Gastroesophageal sphincter (tissue), 4 donors: ENCODE measurements at regions not wholly inside any gene's neighbourhood (a gene's known extent, or its start where the extent isn't known, plus 50 kb on each side); places are given as distances from the start of the nearest gene placed in this dataset.

Experiments
- ATAC-seq: fragments of 150-250 bp; one replicate; pipeline ENCODE4 v1.9.1; 2016; ENCODE audit warnings: mild to moderate bottlenecking, moderate library complexity
- H3K27ac ChIP-seq, 4 donors: fragments of 200-600 bp; sonication (generic) in 3 of 4; 1 replicate in 3 of 4; 2 replicates in 1 of 4; pipeline ENCODE4 v1.5.1; 2016 to 2019
- H3K27me3 ChIP-seq: fragments of 200-600 bp; sonication (generic); one replicate; pipeline ENCODE4 v1.5.1; 2019
- H3K36me3 ChIP-seq, 2 donors: fragments of 200-600 bp; sonication (generic); one replicate each; pipeline ENCODE4 v1.5.1; 2019; ENCODE audit warnings: control low read depth in 1 of 2
- H3K4me1 ChIP-seq, 3 donors: fragments of 200-600 bp; sonication (generic); 1 replicate in 2 of 3; 2 replicates in 1 of 3; pipeline ENCODE4 v1.5.1; 2016 to 2019; ENCODE audit warnings: control low read depth in 2 of 3
- H3K4me3 ChIP-seq, 2 donors: fragments of 200-600 bp; sonication (generic); one replicate each; pipeline ENCODE4 v1.5.1; 2019; ENCODE audit warnings: mild to moderate bottlenecking in 1 of 2, moderate library complexity in 1 of 2
- H3K9me3 ChIP-seq, 3 donors: fragments of 200-600 bp; sonication (generic); one replicate each; pipeline ENCODE4 v1.5.1; 2017 to 2019; ENCODE audit warnings: control low read depth in 2 of 3
- EP300 ChIP-seq: sonication (generic); formaldehyde crosslinking; IDR thresholded peaks from one replicate; pipeline ENCODE4 v1.6.1; 2017; ENCODE audit warnings: antibody characterized with exemption, mild to moderate bottlenecking
- POLR2A ChIP-seq, 2 donors: fragments of 450-650 bp; IDR thresholded peaks; one replicate each; pipeline ENCODE4 v1.6.1; 2017; ENCODE audit warnings: antibody characterized with exemption in 2 of 2, mild to moderate bottlenecking in 2 of 2, moderate library complexity in 1 of 2
- POLR2AphosphoS5 ChIP-seq: sonication (generic); formaldehyde crosslinking; IDR thresholded peaks from one replicate; pipeline ENCODE4 v1.6.1; 2017; ENCODE audit warnings: antibody characterized with exemption
- WGBS, 2 donors: methylation state at CpG; one replicate each; pipeline ENCODE4 v1.1.5; 2018; ENCODE audit warnings: low coverage in 1 of 2; 5-methylcytosine and 5-hydroxymethylcytosine counted together
- TF ChIP-seq, protein P1 (sequence below), 4 experiments: fragments of 200-600 bp in 2 of 4; fragments of 450-650 bp in 2 of 4; sonication (generic) in 1 of 4; IDR thresholded peaks; one replicate each; pipeline ENCODE4 v1.5.1; 2017 to 2019; ENCODE audit warnings: antibody characterized with exemption in 4 of 4, mild to moderate bottlenecking in 2 of 4, moderate library complexity in 2 of 4

GRCh38 chr5:20230010-20230409 lies 242.0 kb upstream of the CDH18 start:
- Histone ChIP-seq H3K9me3 (peaks cover 0 to 4% (median 0%) of the 10 kb centered on the region in 3 donors), H3K36me3 (no peaks in the 10 kb centered on the region), H3K4me1 (no peaks in the 10 kb centered on the region), H3K27me3 (no peaks in the 10 kb centered on the region), H3K4me3 (no peak overlapping the region), H3K27ac (no peak overlapping the region)
- WGBS, 2 donors: 67 to 70% methylated on average over 1 of the region's 1 CpG
- TF ChIP-seq, protein P1, sequence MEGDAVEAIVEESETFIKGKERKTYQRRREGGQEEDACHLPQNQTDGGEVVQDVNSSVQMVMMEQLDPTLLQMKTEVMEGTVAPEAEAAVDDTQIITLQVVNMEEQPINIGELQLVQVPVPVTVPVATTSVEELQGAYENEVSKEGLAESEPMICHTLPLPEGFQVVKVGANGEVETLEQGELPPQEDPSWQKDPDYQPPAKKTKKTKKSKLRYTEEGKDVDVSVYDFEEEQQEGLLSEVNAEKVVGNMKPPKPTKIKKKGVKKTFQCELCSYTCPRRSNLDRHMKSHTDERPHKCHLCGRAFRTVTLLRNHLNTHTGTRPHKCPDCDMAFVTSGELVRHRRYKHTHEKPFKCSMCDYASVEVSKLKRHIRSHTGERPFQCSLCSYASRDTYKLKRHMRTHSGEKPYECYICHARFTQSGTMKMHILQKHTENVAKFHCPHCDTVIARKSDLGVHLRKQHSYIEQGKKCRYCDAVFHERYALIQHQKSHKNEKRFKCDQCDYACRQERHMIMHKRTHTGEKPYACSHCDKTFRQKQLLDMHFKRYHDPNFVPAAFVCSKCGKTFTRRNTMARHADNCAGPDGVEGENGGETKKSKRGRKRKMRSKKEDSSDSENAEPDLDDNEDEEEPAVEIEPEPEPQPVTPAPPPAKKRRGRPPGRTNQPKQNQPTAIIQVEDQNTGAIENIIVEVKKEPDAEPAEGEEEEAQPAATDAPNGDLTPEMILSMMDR (IDR thresholded peaks at IDR 0.05): no peak
- TF ChIP-seq POLR2AphosphoS5 (no peak), POLR2A (IDR thresholded peaks at IDR 0.05) (no peak), EP300 (no peak)
- ATAC-seq: no peak

DNA sequence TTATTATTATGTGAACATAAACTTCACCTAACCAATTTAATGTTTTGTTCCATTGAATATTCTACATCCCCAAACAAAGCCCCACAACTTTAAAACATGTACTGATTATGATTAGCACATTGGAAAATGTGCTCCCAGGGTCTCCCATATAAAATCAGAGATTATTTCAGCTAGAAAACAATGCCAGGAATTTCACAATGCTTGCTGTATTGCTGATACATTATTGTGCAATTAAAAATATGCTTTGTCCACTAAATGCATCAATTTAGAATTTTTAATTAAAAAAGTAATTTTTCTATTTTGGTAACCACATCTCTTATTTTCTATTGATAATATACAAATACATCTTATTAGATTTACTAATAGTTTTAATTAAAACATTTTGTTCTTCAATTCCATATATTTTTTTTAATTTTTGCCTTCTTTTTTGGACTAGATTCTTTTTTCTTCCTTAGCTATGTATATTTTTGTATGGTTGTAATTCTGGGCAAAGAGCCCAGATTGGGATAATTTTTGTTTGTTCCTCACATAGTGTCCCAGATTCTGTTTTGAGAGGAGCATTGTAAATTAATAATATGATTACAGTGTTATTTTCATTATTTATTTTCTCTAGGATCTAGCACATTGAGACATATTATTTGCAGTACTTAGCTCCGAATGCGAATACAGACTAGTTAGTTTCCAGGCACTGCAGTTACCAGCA lies 241.5 kb upstream of the CDH18 start:
- Histone ChIP-seq H3K27me3 (no peaks in the 10 kb centered on the region), H3K36me3 (no peaks in the 10 kb centered on the region), H3K4me1 (no peaks in the 10 kb centered on the region), H3K27ac (no peak overlapping the region), H3K4me3 (no peak overlapping the region), H3K9me3 (peaks cover 0 to 4% (median 0%) of the 10 kb centered on the region in 3 donors)
- WGBS, 2 donors: 75 to 79% methylated on average over 2 of the region's 2 CpGs
- no peak for ATAC-seq
- no peak for TF ChIP-seq POLR2A (IDR thresholded peaks at IDR 0.05)
- no peak for TF ChIP-seq POLR2AphosphoS5
- TF ChIP-seq, protein P1 (IDR thresholded peaks at IDR 0.05): no peak
- no peak for TF ChIP-seq EP300

- Histone ChIP-seq H3K4me3 (no peak overlapping the region), H3K9me3 (no peaks in the 10 kb centered on the region), H3K36me3 (no peaks in the 10 kb centered on the region), H3K27ac (no peak overlapping the region), H3K27me3 (no peaks in the 10 kb centered on the region), H3K4me1 (no peaks in the 10 kb centered on the region)
- TF ChIP-seq POLR2A (IDR thresholded peaks at IDR 0.05) (no peak), POLR2AphosphoS5 (no peak), EP300 (no peak)
- TF ChIP-seq, protein P1 (IDR thresholded peaks at IDR 0.05): no peak
- 71 to 87% methylated on average over 2 of the region's 2 CpGs for WGBS, 2 donors
- no peak for ATAC-seq
Observed at GRCh38 chr5:20224966-20225365, 237.0 kb upstream of the CDH18 start.

DNA sequence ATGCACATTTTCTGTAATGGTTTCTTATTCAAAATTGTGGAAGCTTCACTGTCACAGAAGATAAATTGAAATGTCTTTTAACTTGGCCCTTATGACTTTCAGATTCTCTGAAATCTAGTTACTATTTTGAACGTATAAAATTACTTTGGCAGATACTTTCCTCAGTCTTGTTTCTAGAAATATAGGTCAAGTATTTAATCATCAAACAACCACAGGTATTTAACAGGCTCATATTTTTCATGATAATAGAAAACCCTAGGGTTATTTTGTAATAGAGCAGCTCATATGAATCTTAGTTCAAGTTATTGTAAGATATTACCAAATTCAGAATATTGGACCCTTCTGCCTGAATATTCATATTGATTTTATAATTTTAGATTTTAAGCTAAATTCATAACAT lies 236.0 kb upstream of the CDH18 start:
- whole genome bisulfite sequencing, 2 donors: 15 to 38% methylated on average over 1 of the region's 1 CpG
- no peak for ATAC-seq
- Histone ChIP-seq H3K4me1 (no peaks in the 10 kb centered on the region), H3K9me3 (no peaks in the 10 kb centered on the region), H3K27ac (no peak overlapping the region), H3K4me3 (no peak overlapping the region), H3K36me3 (no peaks in the 10 kb centered on the region), H3K27me3 (no peaks in the 10 kb centered on the region)
- TF ChIP-seq, protein P1 (IDR thresholded peaks at IDR 0.05): no peak
- TF ChIP-seq POLR2AphosphoS5 (no peak), EP300 (no peak), POLR2A (IDR thresholded peaks at IDR 0.05) (no peak)

DNA sequence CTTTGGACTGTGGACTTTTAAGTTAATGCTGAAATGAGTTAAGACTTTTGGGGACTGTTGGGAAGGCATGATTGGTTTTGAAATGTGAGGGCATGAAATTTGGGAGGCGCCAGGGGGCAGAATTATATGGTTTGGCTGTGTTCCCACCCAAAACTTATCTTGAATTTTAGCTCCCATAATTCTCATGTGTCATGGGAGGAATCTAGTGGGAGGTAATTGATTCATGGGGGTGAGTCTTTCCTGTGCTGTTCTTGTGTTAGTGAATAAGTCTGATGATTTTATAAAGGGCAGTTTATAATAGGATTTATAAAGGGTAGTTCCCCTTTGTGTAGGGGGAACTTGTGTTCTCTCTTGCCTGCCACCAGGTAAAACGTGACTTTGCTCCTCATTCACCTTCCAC lies 235.5 kb upstream of the CDH18 start:
- H3K27me3 ChIP-seq: no peaks in the 10 kb centered on the region
- 53 to 54% methylated on average over 2 of the region's 2 CpGs for WGBS, 2 donors
- H3K36me3 ChIP-seq: no peaks in the 10 kb centered on the region
- H3K27ac ChIP-seq: no peak overlapping the region
- no peaks in the 10 kb centered on the region for H3K9me3 ChIP-seq
- TF ChIP-seq POLR2AphosphoS5 (no peak), POLR2A (IDR thresholded peaks at IDR 0.05) (no peak), EP300 (no peak)
- TF ChIP-seq, protein P1 (IDR thresholded peaks at IDR 0.05): no peak
- no peak overlapping the region for H3K4me3 ChIP-seq
- H3K4me1 ChIP-seq: no peaks in the 10 kb centered on the region
- ATAC-seq: no peak
